Lung (tissue), 11 donors: ENCODE measurements at regions not wholly inside any gene's neighbourhood (a gene's known extent, or its start where the extent isn't known, plus 50 kb on each side); places are given as distances from the start of the nearest gene placed in this dataset.

ENCODE experiments used
- ATAC-seq: fragments of 200-7000 bp; cut with Tn5 transposase; one replicate; pipeline ENCODE4 v1.9.1; 2020; ENCODE audit warnings: moderate number of reproducible peaks; ENCODE audit not compliant: insufficient read depth, low FRiP score
- DNase-seq, 3 donors: peaks; one replicate each; pipeline ENCODE4 v3.0.0-alpha.2; 2013 to 2017
- H3K27ac ChIP-seq, 2 donors: one replicate each; pipeline ENCODE4 v1.5.1; 2013; ENCODE audit warnings: mild to moderate bottlenecking in 2 of 2, moderate library complexity in 2 of 2, control low read depth in 1 of 2, inconsistent platforms in 1 of 2, low read depth in 1 of 2, low read length in 1 of 2
- H3K27me3 ChIP-seq, 3 donors: one replicate each; pipeline ENCODE4 v1.5.1; 2013; ENCODE audit warnings: low read length in 2 of 3; ENCODE audit not compliant: control insufficient read depth in 3 of 3, insufficient read depth in 3 of 3
- H3K36me3 ChIP-seq, 4 donors: one replicate each; pipeline ENCODE4 v1.5.1; 2013; ENCODE audit warnings: low read length in 4 of 4, mild to moderate bottlenecking in 1 of 4, moderate library complexity in 1 of 4; ENCODE audit not compliant: control insufficient read depth in 4 of 4, insufficient read depth in 4 of 4
- H3K4me1 ChIP-seq, 5 donors: one replicate each; pipeline ENCODE4 v1.5.1; 2013; ENCODE audit warnings: low read length in 5 of 5, mild to moderate bottlenecking in 2 of 5, moderate library complexity in 1 of 5; ENCODE audit not compliant: control insufficient read depth in 5 of 5, insufficient read depth in 5 of 5
- H3K4me3 ChIP-seq: one replicate; pipeline ENCODE4 v1.5.1; 2013; ENCODE audit warnings: mild to moderate bottlenecking, control low read depth, moderate library complexity
- H3K9ac ChIP-seq, 2 donors: one replicate each; pipeline ENCODE4 v1.5.1; 2013; ENCODE audit warnings: low read length in 2 of 2, control low read depth in 1 of 2; ENCODE audit not compliant: insufficient read depth in 1 of 2
- H3K9me3 ChIP-seq, 4 donors: one replicate each; pipeline ENCODE4 v1.5.1; 2013; ENCODE audit warnings: low read length in 3 of 4, mild to moderate bottlenecking in 1 of 4, moderate library complexity in 1 of 4; ENCODE audit not compliant: control insufficient read depth in 4 of 4, insufficient read depth in 3 of 4
- CTCF ChIP-seq: IDR thresholded peaks from 2 replicates; pipeline ENCODE4 v1.5.1; 2012; ENCODE audit warnings: mild to moderate bottlenecking; ENCODE audit errors: control extremely low read depth, extremely low read depth
- whole genome bisulfite sequencing, 2 donors: extraction: QIAGEN DNeasy Blood & Tissue Kit; methylation state at CpG; one replicate each; pipeline ENCODE4 v1.1.7; 2013; 5-methylcytosine and 5-hydroxymethylcytosine counted together
- donor health status: control.
- donor health status: control.
- donor health status: Bipolar disorder and iron deficiency.
- donor health status: healthy.
- donor health status: DM: yes; HTN: yes; CAD: no.

- H3K4me3 ChIP-seq, result no peak overlapping the region
- TF ChIP-seq CTCF, result no peak
- H3K4me1 ChIP-seq, result peaks cover 0 to 7% (median 0%) of the 10 kb centered on the region in 5 donors
- no peaks in the 10 kb centered on the region for H3K9me3 ChIP-seq
- H3K27me3 ChIP-seq, result no peaks in the 10 kb centered on the region
- no peak for DNase-seq
- H3K9ac ChIP-seq, result no peak overlapping the region
- no peak overlapping the region for H3K27ac ChIP-seq
- no peak for ATAC-seq
- peaks cover 0 to 46% (median 16%) of the 10 kb centered on the region in 4 donors for H3K36me3 ChIP-seq
- whole genome bisulfite sequencing, 2 donors, result 90 to 97% methylated on average over 7 of the region's 7 CpGs
Measured at GRCh38 chr1:206417774-206418614, 52.3 kb upstream of the IKBKE start.

- no peak for ATAC-seq
- Histone ChIP-seq H3K27me3 (no peaks in the 10 kb centered on the region), H3K9me3 (no peaks in the 10 kb centered on the region), H3K36me3 (peaks cover 0 to 50% (median 14%) of the 10 kb centered on the region in 4 donors), H3K4me1 (peaks cover 0 to 7% (median 0%) of the 10 kb centered on the region in 5 donors), H3K4me3 (no peak overlapping the region), H3K27ac (no peak overlapping the region), H3K9ac (no peak overlapping the region)
- no peak for DNase-seq
- 62 to 84% methylated on average over 2 of the region's 2 CpGs for WGBS, 2 donors
- no peak for TF ChIP-seq CTCF
Measured at GRCh38 chr1:206419250-206419649, 51.0 kb upstream of the IKBKE start.

GRCh38 chr1:206419783-206420182 is 50.5 kb upstream of the IKBKE start:
- WGBS, 2 donors, result 83 to 89% methylated on average over 2 of the region's 2 CpGs
- no peak for DNase-seq
- peaks cover 0 to 50% (median 18%) of the 10 kb centered on the region in 4 donors for H3K36me3 ChIP-seq

More at GRCh38 chr1:206419783-206420182, 50.5 kb upstream of the IKBKE start:
- no peak for TF ChIP-seq CTCF
- ATAC-seq, result no peak
- H3K27me3 ChIP-seq, result no peaks in the 10 kb centered on the region
- H3K9me3 ChIP-seq, result no peaks in the 10 kb centered on the region
- H3K9ac ChIP-seq, result no peak overlapping the region
- peaks cover 0 to 7% (median 0%) of the 10 kb centered on the region in 5 donors for H3K4me1 ChIP-seq
- H3K4me3 ChIP-seq, result no peak overlapping the region
- no peak overlapping the region for H3K27ac ChIP-seq
